ENCODE measurements at regions not wholly inside any gene's neighbourhood (a gene's known extent, or its start where the extent isn't known, plus 50 kb on each side); places are given as distances from the start of the nearest gene placed in this dataset.

- CTCF ChIA-PET = no interaction called here
- POLR2A ChIA-PET = no interaction called here
Measured at GRCh38 chr5:123681061-123681460, 169.1 kb downstream of the CSNK1G3 start.

DNA sequence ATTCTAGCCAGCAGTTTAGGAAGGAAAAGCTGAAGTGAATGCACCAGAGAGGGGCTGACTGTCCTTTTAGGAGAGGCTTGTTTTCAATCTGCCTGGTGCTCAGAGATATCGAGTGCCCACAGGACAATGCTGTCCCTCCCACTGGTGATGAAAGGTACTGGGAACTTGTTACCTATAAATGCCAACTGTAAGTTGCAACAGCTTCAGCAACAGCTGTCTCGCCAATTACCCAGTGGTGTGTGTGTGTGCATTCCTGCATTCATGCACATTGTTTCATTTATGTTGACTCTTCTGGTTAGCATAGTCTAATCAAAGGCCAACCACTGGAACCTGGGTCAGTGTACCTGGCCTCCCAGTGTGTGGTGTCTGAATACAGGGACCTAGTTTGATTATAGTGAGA lies 161.1 kb downstream of the CSNK1G3 start:
- POLR2A ChIA-PET = no interaction called here
- CTCF ChIA-PET = no interaction called here

- CTCF ChIA-PET = no interaction called here
- POLR2A ChIA-PET = no interaction called here
Measured at GRCh38 chr5:123671711-123672456, 159.9 kb downstream of the CSNK1G3 start.

DNA sequence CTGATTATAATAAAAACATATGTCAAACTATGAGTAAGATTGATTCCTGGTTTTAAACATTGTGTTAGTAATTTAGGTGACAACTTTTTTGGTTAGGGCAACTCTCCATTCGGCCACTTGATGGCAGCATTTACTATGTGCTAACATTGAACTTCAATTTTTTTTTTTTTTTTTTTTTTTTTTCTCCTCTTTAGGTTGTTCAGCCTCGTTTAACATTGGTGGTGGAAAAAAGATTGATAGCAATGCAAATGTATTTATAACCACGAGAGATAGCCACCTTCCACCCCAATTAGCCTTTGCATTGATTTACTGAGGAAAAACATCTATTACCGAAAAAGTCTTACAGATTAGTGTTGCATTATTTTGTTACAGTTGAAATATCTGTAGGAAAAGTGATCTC lies 159.1 kb downstream of the CSNK1G3 start:
- ChIA-PET POLR2A (no interaction called here), CTCF (interaction anchor here (0.7 kb wide), 1 partner anchor 736 kb away, joined by 3 read pairs; no protein-coding TSS in a partner anchor)
